Pancreas (tissue), 10 donors: ENCODE measurements at regions not wholly inside any gene's neighbourhood (a gene's known extent, or its start where the extent isn't known, plus 50 kb on each side); places are given as distances from the start of the nearest gene placed in this dataset.

ENCODE experiments used
- ATAC-seq, 4 donors: fragments of 200-7000 bp; cut with Tn5 transposase; one replicate each; pipeline versions ENCODE4 v1.8.0 to v1.9.1; 2020; ENCODE audit warnings: mild to moderate bottlenecking in 4 of 4, moderate library complexity in 4 of 4
- DNase-seq, 6 donors: peaks; one replicate each; pipeline ENCODE4 v3.0.0-alpha.2; 2020
- FAIRE-seq: peaks from 2 replicates; lab custom pipeline; 2012; peaks lifted over from hg19 to GRCh38; lab: Jason Lieb, UNC
- H3K27ac ChIP-seq, 4 donors: fragments of 200-600 bp; sonication (generic); 1 replicate in 3 of 4; 2 replicates in 1 of 4; pipeline versions ENCODE4 v1.5.0 to v1.8.0; 2020
- H3K27me3 ChIP-seq, 4 donors: fragments of 200-600 bp; one replicate each; pipeline ENCODE4 v1.8.0; 2021
- H3K36me3 ChIP-seq, 3 donors: fragments of 200-600 bp; sonication (generic) in 1 of 3; one replicate each; pipeline versions ENCODE4 v1.5.0 to v1.8.0; 2020 to 2021
- H3K4me1 ChIP-seq, 3 donors: fragments of 200-600 bp; one replicate each; pipeline ENCODE4 v1.8.0; 2021
- H3K4me3 ChIP-seq, 4 donors: fragments of 200-600 bp; sonication (generic) in 2 of 4; one replicate each; pipeline versions ENCODE4 v1.5.0 to v1.8.0; 2020 to 2021
- H3K9me3 ChIP-seq, 4 donors: fragments of 200-600 bp; one replicate each; pipeline ENCODE4 v1.8.0; 2021
- CTCF ChIP-seq, 4 donors: fragments of 200-600 bp; sonication (generic) in 3 of 4; IDR thresholded peaks; one replicate each; pipeline versions ENCODE4 v1.5.0 to v1.8.0; 2021; ENCODE audit warnings: antibody characterized with exemption in 4 of 4
- WGBS, 2 donors: extraction: QIAGEN DNeasy Blood & Tissue Kit; methylation state at CpG; one replicate each; pipeline ENCODE4 v1.1.7; 2013; 5-methylcytosine and 5-hydroxymethylcytosine counted together
- intact Hi-C, 3 donors: fragments of 100-400 bp; cut with DNase I; formaldehyde crosslinking; loops; one replicate each; pipeline versions ENCODE4 v1.11.1 to v1.14.2; 2022
- donor health status: healthy with polysubstance abuse.
- donor health status: DM: no; HTN: no; CAD: no; lungs with moderate emphysema.
- donor health status: DM: no; HTN: no; CAD: no.
- donor health status: control.
- donor health status: control.
- donor health status: Bipolar disorder and iron deficiency.
- donor health status: DM: yes; HTN: yes; CAD: no.
- donor health status: DM: no; HTN: no; CAD: no.
- donor health status: DM: no; HTN: no; CAD: no.
- donor health status: DM: yes; HTN: yes; CAD: no.

- H3K4me3 ChIP-seq, result no peak overlapping the region
- intact Hi-C loops, result no loop called here
- no peak for TF ChIP-seq CTCF (IDR thresholded peaks at IDR 0.05)
- H3K4me1 ChIP-seq, result no peaks in the 10 kb centered on the region
- FAIRE-seq, result no peak
- H3K27ac ChIP-seq, result no peak overlapping the region
- ATAC-seq, result no peak
- H3K9me3 ChIP-seq, result no peaks in the 10 kb centered on the region
- no peak for DNase-seq
- no peaks in the 10 kb centered on the region for H3K27me3 ChIP-seq
- H3K36me3 ChIP-seq, result no peaks in the 10 kb centered on the region
- WGBS, 2 donors, result 77% methylated on average over 4 of the region's 4 CpGs
Observed at GRCh38 chr7:125020801-125021200, 91.2 kb upstream of the POT1 start.

GRCh38 chr7:125010540-125010939, 80.9 kb upstream of the POT1 start:
- intact Hi-C loops, result no loop called here
- 62 to 84% methylated on average over 1 of the region's 1 CpG for WGBS, 2 donors
- Histone ChIP-seq H3K9me3 (no peaks in the 10 kb centered on the region), H3K27ac (no peak overlapping the region), H3K27me3 (no peaks in the 10 kb centered on the region), H3K4me1 (no peaks in the 10 kb centered on the region), H3K4me3 (no peak overlapping the region), H3K36me3 (no peaks in the 10 kb centered on the region)
- FAIRE-seq, result no peak
- no peak for ATAC-seq
- no peak for DNase-seq
- no peak for TF ChIP-seq CTCF (IDR thresholded peaks at IDR 0.05)

GRCh38 chr7:124996778-124997177, 67.2 kb upstream of the POT1 start:
- no peak overlapping the region for H3K27ac ChIP-seq
- no peaks in the 10 kb centered on the region for H3K4me1 ChIP-seq
- no peak for TF ChIP-seq CTCF (IDR thresholded peaks at IDR 0.05)
- DNase-seq (no peak), ATAC-seq (no peak), FAIRE-seq (no peak)
- no peak overlapping the region for H3K4me3 ChIP-seq
- H3K27me3 ChIP-seq, result no peaks in the 10 kb centered on the region
- 74 to 82% methylated on average over 4 of the region's 4 CpGs for WGBS, 2 donors
- H3K9me3 ChIP-seq, result no peaks in the 10 kb centered on the region
- intact Hi-C loops, result no loop called here
- no peaks in the 10 kb centered on the region for H3K36me3 ChIP-seq

GRCh38 chr7:124992851-124993562, 63.4 kb upstream of the POT1 start:
- FAIRE-seq (no peak), ATAC-seq (peak in 3 of 4 donors; percentile 62 to 97 (median 79)), DNase-seq (peak in 2 of 6 donors; percentile 28 to 32)
- Histone ChIP-seq H3K27ac (no peak overlapping the region), H3K4me1 (no peaks in the 10 kb centered on the region), H3K4me3 (no peak overlapping the region), H3K27me3 (no peaks in the 10 kb centered on the region), H3K36me3 (no peaks in the 10 kb centered on the region), H3K9me3 (no peaks in the 10 kb centered on the region)
- TF ChIP-seq CTCF (IDR thresholded peaks at IDR 0.05), result no peak
- intact Hi-C loops, result no loop called here
- 63 to 76% methylated on average over 4 of the region's 4 CpGs for WGBS, 2 donors

GRCh38 chr7:124989911-124990310, 60.3 kb upstream of the POT1 start:
- no peak for ATAC-seq
- WGBS, 2 donors, result 84 to 91% methylated on average over 1 of the region's 1 CpG
- intact Hi-C loops, result no loop called here
- no peak for TF ChIP-seq CTCF (IDR thresholded peaks at IDR 0.05)
- Histone ChIP-seq H3K4me3 (no peak overlapping the region), H3K27ac (no peak overlapping the region), H3K36me3 (no peaks in the 10 kb centered on the region), H3K9me3 (no peaks in the 10 kb centered on the region), H3K27me3 (no peaks in the 10 kb centered on the region), H3K4me1 (no peaks in the 10 kb centered on the region)
- no peak for FAIRE-seq
- DNase-seq, result no peak
